ENCODE measurements at regions not wholly inside any gene's neighbourhood (a gene's known extent, or its start where the extent isn't known, plus 50 kb on each side); places are given as distances from the start of the nearest gene placed in this dataset.

DNA sequence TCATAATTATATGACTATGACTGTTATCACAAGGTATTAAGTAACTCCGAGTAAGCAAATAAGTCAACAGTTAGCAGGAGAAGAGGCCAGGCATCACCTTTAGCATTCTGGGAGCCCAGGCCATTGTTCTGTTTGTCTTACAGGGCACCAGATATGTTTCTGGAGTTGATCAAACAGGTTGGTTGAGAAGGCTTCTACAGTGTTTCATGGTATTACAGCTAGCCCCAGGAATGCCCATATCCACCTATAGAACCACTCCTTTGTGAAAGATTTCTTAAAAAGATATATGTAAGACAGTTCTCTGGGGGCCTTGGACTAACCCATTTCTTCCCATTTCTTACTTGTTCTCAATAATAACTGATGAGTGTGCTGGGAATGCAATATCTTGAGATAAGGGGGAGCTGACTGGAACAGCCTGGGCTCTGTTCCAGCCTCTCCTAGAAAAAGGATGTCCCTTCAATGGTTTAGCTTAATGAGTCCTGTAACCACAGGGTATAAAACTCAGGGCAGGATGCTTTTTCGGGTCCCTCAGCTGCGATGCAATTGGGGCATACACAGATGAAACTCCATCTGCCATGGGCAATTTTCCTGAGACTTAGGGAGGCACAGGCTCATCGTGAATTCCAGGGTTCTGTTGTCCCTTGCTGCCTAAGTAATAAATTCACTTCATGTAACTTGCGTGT is 286.4 kb downstream of the BAMBI start:
- TF ChIP-seq, protein P1, sequence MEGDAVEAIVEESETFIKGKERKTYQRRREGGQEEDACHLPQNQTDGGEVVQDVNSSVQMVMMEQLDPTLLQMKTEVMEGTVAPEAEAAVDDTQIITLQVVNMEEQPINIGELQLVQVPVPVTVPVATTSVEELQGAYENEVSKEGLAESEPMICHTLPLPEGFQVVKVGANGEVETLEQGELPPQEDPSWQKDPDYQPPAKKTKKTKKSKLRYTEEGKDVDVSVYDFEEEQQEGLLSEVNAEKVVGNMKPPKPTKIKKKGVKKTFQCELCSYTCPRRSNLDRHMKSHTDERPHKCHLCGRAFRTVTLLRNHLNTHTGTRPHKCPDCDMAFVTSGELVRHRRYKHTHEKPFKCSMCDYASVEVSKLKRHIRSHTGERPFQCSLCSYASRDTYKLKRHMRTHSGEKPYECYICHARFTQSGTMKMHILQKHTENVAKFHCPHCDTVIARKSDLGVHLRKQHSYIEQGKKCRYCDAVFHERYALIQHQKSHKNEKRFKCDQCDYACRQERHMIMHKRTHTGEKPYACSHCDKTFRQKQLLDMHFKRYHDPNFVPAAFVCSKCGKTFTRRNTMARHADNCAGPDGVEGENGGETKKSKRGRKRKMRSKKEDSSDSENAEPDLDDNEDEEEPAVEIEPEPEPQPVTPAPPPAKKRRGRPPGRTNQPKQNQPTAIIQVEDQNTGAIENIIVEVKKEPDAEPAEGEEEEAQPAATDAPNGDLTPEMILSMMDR (IDR thresholded peaks at IDR 0.05; ENCODE audit: extremely low read depth, missing control alignments) = no peak

DNA sequence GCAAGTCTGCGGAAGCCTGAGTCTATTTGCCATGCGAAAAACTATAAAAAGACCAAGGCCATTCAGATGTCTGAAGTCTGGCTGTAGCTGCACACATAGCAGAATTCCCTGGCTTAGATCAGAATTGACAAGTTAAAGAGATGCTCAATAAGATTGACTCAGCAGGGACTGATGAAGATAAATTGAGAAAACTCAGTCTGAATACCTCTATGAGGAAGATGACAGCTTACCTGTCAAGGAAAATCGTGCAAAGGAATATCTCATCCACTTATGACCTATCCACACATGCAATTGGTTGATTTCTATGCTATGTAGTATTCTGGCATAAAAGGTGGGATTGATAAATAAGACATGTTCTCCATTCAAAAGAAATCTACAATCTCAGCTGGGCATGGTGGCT is 288.6 kb downstream of the BAMBI start:
- TF ChIP-seq, protein P1 (IDR thresholded peaks at IDR 0.05; ENCODE audit: extremely low read depth, missing control alignments) = no peak

More for the DNA sequence above, 286.4 kb downstream of the BAMBI start:
- no peak for DNase-seq (ENCODE audit: low spot score)

DNA sequence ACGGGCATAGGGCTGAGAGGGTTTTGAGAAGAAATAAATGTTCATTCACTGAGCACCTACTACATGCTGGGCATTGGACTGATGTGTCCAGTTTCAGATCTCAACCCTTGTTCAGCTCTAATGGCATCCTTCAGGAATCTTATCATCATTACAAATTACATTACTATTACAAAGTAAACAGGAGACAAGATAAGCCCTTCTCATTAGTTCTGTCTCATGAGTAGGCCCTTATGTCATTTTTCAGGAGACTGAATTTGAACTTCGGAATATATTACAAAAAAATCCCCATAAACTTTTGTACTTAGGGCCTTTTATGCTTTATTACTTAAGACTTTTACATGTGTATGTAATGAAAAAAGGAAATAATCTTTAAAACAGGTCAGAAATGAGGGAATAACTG is 289.7 kb downstream of the BAMBI start:
- TF ChIP-seq, protein P1 (IDR thresholded peaks at IDR 0.05; ENCODE audit: extremely low read depth, missing control alignments) = no peak
- DNase-seq (ENCODE audit: low spot score) = no peak

More for the DNA sequence above, 288.6 kb downstream of the BAMBI start:
- DNase-seq (ENCODE audit: low spot score) = no peak

DNA sequence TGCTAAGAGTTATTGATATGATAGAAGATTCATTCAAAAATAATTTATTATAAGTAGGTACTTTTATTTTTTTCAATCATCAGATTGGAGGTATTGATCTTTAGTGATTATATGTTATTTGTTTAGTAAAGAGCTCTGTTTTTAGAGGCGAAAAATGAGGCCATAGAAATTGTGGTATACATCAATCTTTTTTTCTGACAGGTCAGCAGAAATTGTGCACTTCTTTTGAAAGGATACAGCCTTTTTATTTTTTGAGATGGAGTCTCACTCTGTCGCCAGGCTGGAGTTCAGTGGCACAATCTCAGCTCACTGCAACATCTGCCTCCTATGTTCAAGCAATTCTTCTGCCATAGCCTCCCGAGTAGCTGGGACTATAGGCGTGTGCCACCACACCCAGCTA is 292.1 kb downstream of the BAMBI start:
- TF ChIP-seq, protein P1 (IDR thresholded peaks at IDR 0.05; ENCODE audit: extremely low read depth, missing control alignments) = no peak
- DNase-seq (ENCODE audit: low spot score) = no peak

DNA sequence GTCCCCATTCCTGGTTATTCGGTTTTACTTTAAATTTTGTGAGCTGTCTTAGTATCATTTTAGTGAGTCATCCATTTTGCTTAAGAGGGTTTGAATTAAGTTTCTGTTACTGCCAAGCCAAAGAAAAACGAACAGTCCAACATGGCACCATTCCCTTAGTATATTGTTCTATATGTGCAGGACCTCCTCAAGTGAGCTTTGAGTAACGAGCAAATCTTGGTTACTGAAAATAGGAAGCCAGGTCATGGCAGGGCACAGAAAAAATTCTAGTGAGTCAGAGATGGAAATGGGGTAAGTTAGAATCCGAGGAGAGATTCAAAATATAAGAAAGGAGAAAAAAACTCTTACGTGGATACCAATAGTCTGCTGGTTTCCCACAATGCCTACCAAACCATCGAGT is 292.9 kb downstream of the BAMBI start:
- TF ChIP-seq, protein P1 (IDR thresholded peaks at IDR 0.05; ENCODE audit: extremely low read depth, missing control alignments) = no peak
- no peak for DNase-seq (ENCODE audit: low spot score)

DNA sequence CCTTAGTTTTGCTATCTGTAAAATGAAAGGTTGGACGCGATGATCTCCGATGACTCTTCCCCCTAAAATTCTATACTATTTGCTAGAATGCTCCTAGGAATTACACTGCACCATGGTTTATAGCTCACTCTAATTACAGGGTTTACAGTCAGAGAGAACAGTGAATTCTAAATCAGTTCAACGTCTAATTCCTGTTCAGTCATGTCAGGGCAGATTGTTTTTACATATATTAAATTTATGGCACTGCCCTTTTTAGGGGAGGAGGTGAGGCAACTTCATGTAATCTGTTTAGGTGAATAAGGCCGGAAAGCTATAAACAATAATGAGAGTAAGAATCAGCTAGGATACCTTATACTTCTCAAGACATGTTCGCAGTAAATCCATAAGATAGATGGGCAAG is 293.9 kb downstream of the BAMBI start:
- TF ChIP-seq, protein P1 (IDR thresholded peaks at IDR 0.05; ENCODE audit: extremely low read depth, missing control alignments) = no peak
- DNase-seq (ENCODE audit: low spot score) = no peak

DNA sequence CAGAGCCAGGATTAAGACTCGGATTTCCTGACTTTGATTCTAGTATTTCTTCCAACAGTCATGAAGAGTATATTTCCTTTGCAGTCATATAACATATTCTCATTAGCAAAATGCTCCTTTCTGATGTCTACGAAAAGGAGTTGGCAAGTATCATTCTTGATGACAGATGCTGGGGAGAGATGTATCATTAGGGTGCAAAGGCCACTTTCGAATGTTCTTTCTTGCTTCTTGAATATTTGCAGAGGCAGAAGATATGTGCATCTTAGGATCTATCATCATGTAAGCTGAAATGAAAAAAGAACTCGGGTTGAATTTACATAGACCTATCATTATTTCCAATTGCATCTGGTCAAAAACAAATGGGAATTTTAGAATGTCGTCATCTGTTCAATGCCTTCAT is 294.4 kb downstream of the BAMBI start:
- TF ChIP-seq, protein P1 (IDR thresholded peaks at IDR 0.05; ENCODE audit: extremely low read depth, missing control alignments) = no peak
- no peak for DNase-seq (ENCODE audit: low spot score)
